GM23248 (cell line): ENCODE measurements at regions not wholly inside any gene's neighbourhood (a gene's known extent, or its start where the extent isn't known, plus 50 kb on each side); places are given as distances from the start of the nearest gene placed in this dataset.
A peak's percentile ranks its signal among the peaks of the same experiment; 100 is the strongest.

Experiments used
- DNase-seq: peaks from one replicate; pipeline ENCODE4 v3.0.0-alpha.2; 2015
- H2AFZ ChIP-seq: fragments of 200-600 bp; sonication (generic); 2 replicates; pipeline ENCODE4 v1.6.1; 2016; ENCODE audit warnings: antibody characterized with exemption
- H3F3A ChIP-seq: fragments of 200-600 bp; sonication (generic); 2 replicates; pipeline ENCODE4 v1.6.1; 2016; ENCODE audit warnings: mild to moderate bottlenecking, antibody characterized with exemption, mixed run types; ENCODE audit not compliant: insufficient read depth
- H3K27ac ChIP-seq: fragments of 200-600 bp; sonication (generic); 2 replicates; pipeline ENCODE4 v1.5.1; 2016; ENCODE audit warnings: mild to moderate bottlenecking
- H3K27me3 ChIP-seq: fragments of 200-600 bp; sonication (generic); replicated peaks from 2 replicates; pipeline ENCODE4 v1.6.1; 2016; ENCODE audit warnings: mild to moderate bottlenecking; ENCODE audit not compliant: insufficient read depth
- H3K36me3 ChIP-seq: fragments of 200-600 bp; sonication (generic); 2 replicates; pipeline ENCODE4 v1.6.1; 2016; ENCODE audit warnings: low read depth, mild to moderate bottlenecking
- H3K4me1 ChIP-seq: fragments of 200-600 bp; sonication (generic); 2 replicates; pipeline ENCODE4 v1.6.1; 2016; ENCODE audit warnings: mild to moderate bottlenecking; ENCODE audit not compliant: insufficient read depth
- H3K4me2 ChIP-seq: fragments of 200-600 bp; sonication (generic); one replicate; pipeline ENCODE4 v1.6.1; 2016; ENCODE audit warnings: mild to moderate bottlenecking; ENCODE audit not compliant: unreplicated experiment
- H3K4me3 ChIP-seq: fragments of 200-600 bp; sonication (generic); 2 replicates; pipeline ENCODE4 v1.5.1; 2016; ENCODE audit warnings: mild to moderate bottlenecking
- H3K79me2 ChIP-seq: fragments of 200-600 bp; sonication (generic); 2 replicates; pipeline ENCODE4 v1.6.1; 2016; ENCODE audit warnings: mild to moderate bottlenecking; ENCODE audit not compliant: insufficient read depth
- H3K9ac ChIP-seq: fragments of 200-600 bp; sonication (generic); 2 replicates; pipeline ENCODE4 v1.6.1; 2016; ENCODE audit warnings: mild to moderate bottlenecking
- H3K9me2 ChIP-seq: fragments of 200-600 bp; sonication (generic); 2 replicates; pipeline ENCODE4 v1.6.1; 2016; ENCODE audit warnings: mixed run types, mild to moderate bottlenecking, moderate library complexity; ENCODE audit not compliant: insufficient read depth
- H3K9me3 ChIP-seq: fragments of 200-600 bp; sonication (generic); one replicate; pipeline ENCODE4 v1.6.1; 2017; ENCODE audit warnings: low read depth
- H4K20me1 ChIP-seq: fragments of 200-600 bp; sonication (generic); 2 replicates; pipeline ENCODE4 v1.6.0; 2016; ENCODE audit not compliant: insufficient read depth
- EZH2 ChIP-seq: fragments of 200-600 bp; sonication (generic); IDR thresholded peaks from 2 replicates; pipeline ENCODE4 v1.6.1; 2018; ENCODE audit warnings: antibody characterized with exemption, mild to moderate bottlenecking; ENCODE audit not compliant: insufficient read depth, poor library complexity, severe bottlenecking
- EZH2phosphoT487 ChIP-seq: fragments of 200-600 bp; sonication (generic); IDR thresholded peaks from 2 replicates; pipeline ENCODE4 v1.6.1; 2018; ENCODE audit warnings: antibody characterized with exemption, moderate library complexity, mild to moderate bottlenecking, low read depth; ENCODE audit not compliant: insufficient read depth
- WGBS, 2 experiments: methylation state at CpG; one replicate each; pipeline ENCODE4 v1.1.6; 2015 to 2017; ENCODE audit warnings: low lambda C conversion rate in 2 of 2, low coverage in 1 of 2; ENCODE audit errors: missing lambda C conversion rate in 2 of 2; 5-methylcytosine and 5-hydroxymethylcytosine counted together
- in situ Hi-C: fragments of 300-500 bp; cut with MboI; formaldehyde crosslinking; loops from 2 replicates; pipeline ENCODE4 v1.15.0; 2020

- no peaks in the 10 kb centered on the region for H3K9me2 ChIP-seq
- H3K4me3 ChIP-seq = no peak overlapping the region
- in situ Hi-C loops = no loop called here
- TF ChIP-seq EZH2phosphoT487 = no peak
- TF ChIP-seq EZH2 = no peak
- H2AFZ ChIP-seq = no peak overlapping the region
- no peaks in the 10 kb centered on the region for H3K79me2 ChIP-seq
- 0% methylated on average over 1 of the region's 1 CpG for WGBS, 2 experiments
- H3K4me1 ChIP-seq = peaks cover 4% of the 10 kb centered on the region; the same call in 1 of the 2 replicates
- H3K36me3 ChIP-seq = no peaks in the 10 kb centered on the region
- H3F3A ChIP-seq = no peaks in the 10 kb centered on the region
- H3K27me3 ChIP-seq = no peaks in the 10 kb centered on the region
- H4K20me1 ChIP-seq = no peaks in the 10 kb centered on the region
- no peak overlapping the region for H3K27ac ChIP-seq
- H3K9ac ChIP-seq = no peak overlapping the region
- no peaks in the 10 kb centered on the region for H3K9me3 ChIP-seq
- H3K4me2 ChIP-seq = no peak overlapping the region
- peak; percentile 90 for DNase-seq
Measured at GRCh38 chr9:71506821-71507220, 261.5 kb downstream of the CEMIP2 start.

GRCh38 chr9:71504636-71505035 lies 263.7 kb downstream of the CEMIP2 start:
- H3K36me3 ChIP-seq = no peaks in the 10 kb centered on the region
- no peak overlapping the region for H3K4me2 ChIP-seq
- H3K4me1 ChIP-seq = peaks cover 4% of the 10 kb centered on the region; the same call in 1 of the 2 replicates
- no peaks in the 10 kb centered on the region for H3K9me2 ChIP-seq
- no peak overlapping the region for H3K9ac ChIP-seq
- 78 to 79% methylated on average over 3 of the region's 3 CpGs for WGBS, 2 experiments
- H2AFZ ChIP-seq = no peak overlapping the region
- H3K27me3 ChIP-seq = no peaks in the 10 kb centered on the region
- no peak overlapping the region for H3K27ac ChIP-seq
- no peaks in the 10 kb centered on the region for H3K79me2 ChIP-seq
- in situ Hi-C loops = no loop called here
- no peak for TF ChIP-seq EZH2
- H4K20me1 ChIP-seq = no peaks in the 10 kb centered on the region
- H3K4me3 ChIP-seq = no peak overlapping the region
- no peaks in the 10 kb centered on the region for H3K9me3 ChIP-seq
- H3F3A ChIP-seq = no peaks in the 10 kb centered on the region
- DNase-seq = no peak

- Histone ChIP-seq H3K27me3 (no peaks in the 10 kb centered on the region), H3K79me2 (no peaks in the 10 kb centered on the region), H3K9ac (no peak overlapping the region), H3K27ac (no peak overlapping the region), H3K4me3 (no peak overlapping the region), H2AFZ (no peak overlapping the region), H3K36me3 (no peaks in the 10 kb centered on the region), H3K9me2 (no peaks in the 10 kb centered on the region), H3K4me2 (no peak overlapping the region), H3F3A (no peaks in the 10 kb centered on the region), H3K4me1 (no peaks in the 10 kb centered on the region), H4K20me1 (no peaks in the 10 kb centered on the region), H3K9me3 (no peaks in the 10 kb centered on the region)
- no peak for DNase-seq
- TF ChIP-seq EZH2phosphoT487 (no peak), EZH2 (no peak)
- WGBS, 2 experiments = 6 to 12% methylated on average over 1 of the region's 1 CpG
- in situ Hi-C loops = no loop called here
Measured at GRCh38 chr9:71498691-71499090, 269.6 kb downstream of the CEMIP2 start.

- H3K27ac ChIP-seq = no peak overlapping the region
- in situ Hi-C loops = no loop called here
- H3F3A ChIP-seq = no peaks in the 10 kb centered on the region
- 28 to 29% methylated on average over 2 of the region's 2 CpGs for WGBS, 2 experiments
- no peaks in the 10 kb centered on the region for H4K20me1 ChIP-seq
- H3K4me2 ChIP-seq = no peak overlapping the region
- H3K27me3 ChIP-seq = 0 out of 2 replicates have a peak, but pooled peaks cover 5% of the 10 kb centered on the region
- H3K36me3 ChIP-seq = no peaks in the 10 kb centered on the region
- no peak overlapping the region for H3K9ac ChIP-seq
- no peaks in the 10 kb centered on the region for H3K79me2 ChIP-seq
- H3K4me1 ChIP-seq = no peaks in the 10 kb centered on the region; the same call in 1 of the 2 replicates
- no peak overlapping the region for H3K4me3 ChIP-seq
- TF ChIP-seq EZH2phosphoT487 = no peak
- TF ChIP-seq EZH2 = no peak
- no peaks in the 10 kb centered on the region for H3K9me3 ChIP-seq
- H3K9me2 ChIP-seq = no peaks in the 10 kb centered on the region
- peak; percentile 10 for DNase-seq
- H2AFZ ChIP-seq = no peak overlapping the region
Measured at GRCh38 chr9:71490810-71491209, 277.5 kb downstream of the CEMIP2 start.

- H3K4me3 ChIP-seq = no peak overlapping the region
- H3K9me3 ChIP-seq = no peaks in the 10 kb centered on the region
- H4K20me1 ChIP-seq = no peaks in the 10 kb centered on the region
- H3K4me1 ChIP-seq = no peaks in the 10 kb centered on the region; the same call in 1 of the 2 replicates
- H3K9ac ChIP-seq = no peak overlapping the region
- no peaks in the 10 kb centered on the region for H3K9me2 ChIP-seq
- H3K79me2 ChIP-seq = no peaks in the 10 kb centered on the region
- no peaks in the 10 kb centered on the region for H3K27me3 ChIP-seq
- H3F3A ChIP-seq = no peaks in the 10 kb centered on the region
- H2AFZ ChIP-seq = no peak overlapping the region
- H3K4me2 ChIP-seq = no peak overlapping the region
- 2 to 4% methylated on average over 6 of the region's 6 CpGs for WGBS, 2 experiments
- in situ Hi-C loops = no loop called here
- H3K27ac ChIP-seq = no peak overlapping the region
- TF ChIP-seq EZH2phosphoT487 = no peak
- no peak for TF ChIP-seq EZH2
- peak; percentile 51 for DNase-seq
- no peaks in the 10 kb centered on the region for H3K36me3 ChIP-seq
Measured at GRCh38 chr9:71487061-71487460, 281.3 kb downstream of the CEMIP2 start.
